GM12878 (cell line): ENCODE measurements at regions not wholly inside any gene's neighbourhood (a gene's known extent, or its start where the extent isn't known, plus 50 kb on each side); places are given as distances from the start of the nearest gene placed in this dataset.

ENCODE experiments used
- ATAC-seq: fragments of 200-7000 bp; cut with Tn5 transposase; 3 replicates; pipeline ENCODE4 v1.9.1; 2020; ENCODE audit warnings: mild to moderate bottlenecking, moderate library complexity
- BruUV-seq: library from RNA; stranded (reverse); fragments of 400-500 nt; replicated peaks from 2 replicates; lab custom pipeline; 2021; lab: Mats Ljungman, UMichigan
- CTCF ChIA-PET: fragments of 300-600 bp; sonication (Branson Sonifier 250); formaldehyde crosslinking; extraction: SDS; loops from one replicate; lab custom pipeline; 2021; ENCODE audit warnings: inconsistent platforms; lab: Yijun Ruan, JAX
- POLR2A ChIA-PET: fragments of 350-600 bp; formaldehyde crosslinking; extraction: SDS; loops from one replicate; lab custom pipeline; 2021; ENCODE audit warnings: inconsistent platforms; lab: Charles Lee
- RAD21 ChIA-PET: fragments of 300-600 bp; sonication (Branson Sonifier 250); formaldehyde crosslinking; loops from one replicate; lab custom pipeline; 2023; ENCODE audit warnings: antibody characterized with exemption; ENCODE audit not compliant: unreplicated experiment; lab: Charles Lee
- SMC1A ChIA-PET: fragments of 300-600 bp; sonication (Branson Sonifier 250); formaldehyde crosslinking; loops from one replicate; lab custom pipeline; 2023; ENCODE audit not compliant: unreplicated experiment, uncharacterized antibody; lab: Charles Lee
- DNase-seq: peaks from one replicate; pipeline ENCODE4 v3.0.0-alpha.2; 2011; ENCODE audit warnings: low read depth, low spot score
- FAIRE-seq: peaks from 3 replicates; lab custom pipeline; 2011; peaks lifted over from hg19 to GRCh38; lab: Jason Lieb, UNC
- H2AFZ ChIP-seq: 2 replicates; pipeline ENCODE4 v1.6.0; 2011; ENCODE audit warnings: low read depth, low read length, control low read depth; ENCODE audit not compliant: control insufficient read depth
- H3K27ac ChIP-seq: 2 replicates; pipeline ENCODE4 v1.5.1; 2011; ENCODE audit warnings: control low read depth; ENCODE audit not compliant: control insufficient read depth, insufficient read depth
- H3K27me3 ChIP-seq, 2 experiments: replicated peaks in 1 of 2; 2 replicates each; pipeline versions ENCODE4 v1.6.0 to v1.6.1; 2011; ENCODE audit warnings: low read length in 1 of 2; ENCODE audit not compliant: control insufficient read depth in 2 of 2, insufficient read depth in 2 of 2
- H3K36me3 ChIP-seq, 2 experiments: 2 replicates each; pipeline ENCODE4 v1.5.1; 2011; ENCODE audit warnings: low read length in 1 of 2; ENCODE audit not compliant: control insufficient read depth in 2 of 2, insufficient read depth in 2 of 2
- H3K4me1 ChIP-seq: 2 replicates; pipeline ENCODE4 v1.6.1; 2011; ENCODE audit warnings: mild to moderate bottlenecking, low read length, moderate library complexity, mixed read lengths; ENCODE audit not compliant: control insufficient read depth, insufficient read depth
- H3K4me2 ChIP-seq: 2 replicates; pipeline ENCODE4 v1.6.0; 2011; ENCODE audit warnings: control low read depth; ENCODE audit not compliant: control insufficient read depth, insufficient read depth
- H3K4me3 ChIP-seq: fragments of 200-600 bp; sonication (generic); 2 replicates; pipeline ENCODE4 v1.5.1; 2016
- H3K79me2 ChIP-seq: 2 replicates; pipeline ENCODE4 v1.6.0; 2011; ENCODE audit warnings: low read length; ENCODE audit not compliant: control insufficient read depth, insufficient read depth
- H3K9ac ChIP-seq: 2 replicates; pipeline ENCODE4 v1.8.0; 2011; ENCODE audit warnings: low read length, control low read depth, mixed read lengths; ENCODE audit not compliant: control insufficient read depth, insufficient read depth
- H3K9me3 ChIP-seq: replicated peaks from 3 replicates; pipeline ENCODE4 v1.5.1; 2011; ENCODE audit warnings: mild to moderate bottlenecking, low read length; ENCODE audit not compliant: control insufficient read depth, insufficient read depth
- H4K20me1 ChIP-seq: 2 replicates; pipeline ENCODE4 v1.6.0; 2011; ENCODE audit not compliant: control insufficient read depth, insufficient read depth
- ATF3 ChIP-seq: IDR thresholded peaks from 2 replicates; pipeline ENCODE4 v1.6.1; 2011; ENCODE audit warnings: low read depth, mild to moderate bottlenecking, low read length, moderate library complexity, borderline replicate concordance; ENCODE audit errors: extremely low read depth
- BACH1 ChIP-seq: fragments of 450-650 bp; IDR thresholded peaks from 2 replicates; pipeline ENCODE4 v1.6.1; 2017; ENCODE audit warnings: mild to moderate bottlenecking, borderline replicate concordance
- CBX3 ChIP-seq: fragments of 200-600 bp; sonication (generic); IDR thresholded peaks from 2 replicates; pipeline ENCODE4 v1.6.1; 2016; ENCODE audit warnings: low read depth, borderline replicate concordance
- CHD4 ChIP-seq: fragments of 200-600 bp; sonication (generic); IDR thresholded peaks from 2 replicates; pipeline ENCODE4 v1.6.1; 2016; ENCODE audit warnings: mild to moderate bottlenecking
- ESRRA ChIP-seq: IDR thresholded peaks from 2 replicates; pipeline ENCODE4 v1.6.1; 2012; ENCODE audit warnings: mild to moderate bottlenecking, low read length, improper control_type of control experiment
- FOXM1 ChIP-seq: IDR thresholded peaks from 2 replicates; pipeline ENCODE4 v1.6.1; 2012; ENCODE audit warnings: low read depth, mild to moderate bottlenecking, inconsistent platforms, low read length, moderate library complexity
- IRF5 ChIP-seq: fragments of 450-650 bp; IDR thresholded peaks from 2 replicates; pipeline ENCODE4 v1.6.1; 2017; ENCODE audit warnings: borderline replicate concordance
- KLF5 ChIP-seq: fragments of 450-650 bp; IDR thresholded peaks from 2 replicates; pipeline ENCODE4 v1.6.1; 2014; ENCODE audit warnings: mild to moderate bottlenecking; ENCODE audit not compliant: partially characterized antibody
- MAX ChIP-seq: IDR thresholded peaks from 2 replicates; pipeline ENCODE4 v1.6.1; 2012; ENCODE audit warnings: low read depth, low read length, improper control_type of control experiment
- NFYA ChIP-seq: IDR thresholded peaks from 2 replicates; pipeline ENCODE4 v1.6.1; 2011; ENCODE audit warnings: low read depth, mild to moderate bottlenecking, low read length, improper control_type of control experiment, borderline replicate concordance
- NR2C1 ChIP-seq: fragments of 450-650 bp; IDR thresholded peaks from 2 replicates; pipeline ENCODE4 v1.6.1; 2017; ENCODE audit warnings: antibody characterized with exemption, mild to moderate bottlenecking, moderate library complexity
- PML ChIP-seq: IDR thresholded peaks from 2 replicates; pipeline ENCODE4 v1.6.1; 2012; ENCODE audit warnings: low read length, inconsistent platforms
- POLR2A ChIP-seq: IDR thresholded peaks from 2 replicates; pipeline ENCODE4 v1.6.1; 2011; ENCODE audit warnings: low read depth, mild to moderate bottlenecking, low read length
- RFX5 ChIP-seq: IDR thresholded peaks from 2 replicates; pipeline ENCODE4 v1.6.1; 2011; ENCODE audit warnings: low read depth, low read length, improper control_type of control experiment
- SMAD1 ChIP-seq: fragments of 450-650 bp; IDR thresholded peaks from 2 replicates; pipeline ENCODE4 v1.6.1; 2018; ENCODE audit warnings: mild to moderate bottlenecking, low read depth; ENCODE audit not compliant: partially characterized antibody
- STAT3 ChIP-seq: IDR thresholded peaks from 2 replicates; pipeline ENCODE4 v1.6.1; 2011; ENCODE audit warnings: low read depth, low read length, improper control_type of control experiment
- WGBS: methylation state at CpG from one replicate; pipeline ENCODE4 v1.1.6; 2016; ENCODE audit warnings: low lambda C conversion rate; ENCODE audit not compliant: insufficient replicate concordance, insufficient coverage; ENCODE audit errors: missing lambda C conversion rate; 5-methylcytosine and 5-hydroxymethylcytosine counted together
- in situ Hi-C: fragments of 300-500 bp; cut with MboI; formaldehyde crosslinking; loops from 9 replicates; pipeline ENCODE4 v1.14.3; 2018; ENCODE audit warnings: mixed read lengths
- intact Hi-C: fragments of 100-400 bp; cut with micrococcal nuclease; formaldehyde crosslinking; loops from one replicate; pipeline ENCODE4 v1.14.2; 2022; ENCODE audit not compliant: unreplicated experiment

GRCh38 chr20:22512911-22513489 lies 71.4 kb downstream of the FOXA2 start:
- intact Hi-C loops: no loop called here
- BruUV-seq: no TSS peak
- no peak for ATAC-seq
- in situ Hi-C loops: no loop called here
- H4K20me1 ChIP-seq: no peaks in the 10 kb centered on the region
- POLR2A ChIA-PET: no interaction called here
- H3K9me3 ChIP-seq: no peaks in the 10 kb centered on the region
- H3K4me3 ChIP-seq: no peak overlapping the region
- no peak for FAIRE-seq
- no peak overlapping the region for H3K27ac ChIP-seq
- TF ChIP-seq PML (no peak), RFX5 (no peak), STAT3 (no peak), CHD4 (no peak)
- no peaks in the 10 kb centered on the region for H3K36me3 ChIP-seq
- no peaks in the 10 kb centered on the region for H3K79me2 ChIP-seq
- H3K9ac ChIP-seq: no peak overlapping the region
- H3K4me2 ChIP-seq: no peak overlapping the region
- no peak overlapping the region for H2AFZ ChIP-seq
- 8% methylated on average over 1 of the region's 1 CpG for WGBS
- SMC1A ChIA-PET: interaction anchor here (0.6 to 1.0 kb wide), 2 partner anchors 61 to 716 kb away, joined by 3 read pairs; no protein-coding TSS in a partner anchor
- RAD21 ChIA-PET: no interaction called here
- peaks cover 0 to 5% of the 10 kb centered on the region in 2 experiments; a peak in 1 of 4 replicates for H3K27me3 ChIP-seq
- CTCF ChIA-PET: no interaction called here
- no peak for DNase-seq
- H3K4me1 ChIP-seq: no peaks in the 10 kb centered on the region

DNA sequence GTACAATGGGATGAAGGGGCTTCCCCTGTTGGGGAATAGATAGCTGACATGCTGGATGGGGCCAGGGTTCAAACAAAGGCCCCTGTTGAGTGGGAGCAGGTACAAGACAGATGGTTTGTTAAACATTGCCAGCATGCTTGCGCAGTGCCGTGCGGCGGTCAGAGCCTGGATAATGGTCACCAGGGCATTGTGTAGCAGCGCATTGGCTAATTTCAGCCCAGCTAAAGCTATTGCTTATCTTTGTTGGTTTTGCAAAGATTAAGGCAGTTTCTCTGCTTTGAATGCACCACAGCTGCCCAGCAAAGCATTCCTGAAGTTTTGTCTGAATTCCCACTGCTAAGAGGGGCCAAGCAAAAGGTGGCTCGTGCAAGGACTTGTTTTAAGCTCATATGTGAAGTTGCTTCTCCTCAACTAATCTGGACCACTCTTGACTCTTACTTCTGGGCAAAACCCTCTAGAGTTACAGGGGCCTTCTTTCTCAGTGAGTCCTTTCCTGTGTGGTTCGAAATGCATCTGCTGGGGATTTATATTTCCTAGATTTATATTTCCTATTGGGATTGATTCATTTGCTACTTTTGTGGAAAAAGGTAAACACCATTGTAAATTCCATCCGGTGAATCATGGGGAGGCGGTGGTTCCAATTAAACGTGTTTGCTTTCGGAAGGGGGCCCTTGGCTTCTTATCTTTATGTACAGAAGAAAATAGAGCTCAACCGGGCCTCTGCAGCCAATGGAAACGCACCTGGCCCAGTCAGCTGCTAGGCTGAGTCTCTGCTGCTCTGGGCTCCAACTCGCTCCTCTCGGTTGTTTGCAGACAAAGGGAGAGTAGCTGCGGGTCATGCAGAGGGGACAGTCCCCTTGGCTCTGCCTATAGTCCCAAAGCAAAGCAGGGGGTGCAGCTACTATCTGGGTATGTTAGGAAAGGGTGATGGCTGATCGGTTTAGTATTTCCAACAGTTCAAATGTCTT lies 72.1 kb downstream of the FOXA2 start:
- H3K4me1 ChIP-seq: no peaks in the 10 kb centered on the region
- H3K79me2 ChIP-seq: no peaks in the 10 kb centered on the region
- POLR2A ChIA-PET: no interaction called here
- 47% methylated on average over 17 of the region's 17 CpGs for WGBS
- H3K9me3 ChIP-seq: no peaks in the 10 kb centered on the region
- CTCF ChIA-PET: interaction anchor here (1.2 kb wide), 1 partner anchor 22 kb away, joined by 5 read pairs; no protein-coding TSS in a partner anchor
- BruUV-seq: no TSS peak
- SMC1A ChIA-PET: interaction anchor here (1.0 kb wide), 1 partner anchor 61 kb away, joined by 3 read pairs; no protein-coding TSS in a partner anchor
- RAD21 ChIA-PET: no interaction called here
- peaks cover 0 to 5% of the 10 kb centered on the region in 2 experiments; a peak in 1 of 4 replicates for H3K27me3 ChIP-seq
- intact Hi-C loops: no loop called here
- no peak overlapping the region for H3K4me3 ChIP-seq
- DNase-seq (no peak), ATAC-seq (no peak), FAIRE-seq (no peak)
- no peaks in the 10 kb centered on the region for H4K20me1 ChIP-seq
- no peak overlapping the region for H2AFZ ChIP-seq
- in situ Hi-C loops: no loop called here
- no peak overlapping the region for H3K9ac ChIP-seq
- H3K36me3 ChIP-seq: no peaks in the 10 kb centered on the region
- H3K4me2 ChIP-seq: no peak overlapping the region
- no peak overlapping the region for H3K27ac ChIP-seq
- TF ChIP-seq NR2C1 (no peak), CHD4 (no peak), CBX3 (no peak), IRF5 (no peak), NFYA (no peak), BACH1 (no peak), FOXM1 (no peak), ESRRA (no peak), POLR2A (no peak), ATF3 (no peak), SMAD1 (no peak), MAX (no peak), KLF5 (no peak)
